ENCODE measurements at regions not wholly inside any gene's neighbourhood (a gene's known extent, or its start where the extent isn't known, plus 50 kb on each side); places are given as distances from the start of the nearest gene placed in this dataset.
"Not testable (repeated sequence)": the region's sequence is repeated elsewhere in the genome, so short reads cannot be mapped to it uniquely, and the experiment has no call there.

GRCh38 chr15:47887241-47887800 is 170.0 kb downstream of the SEMA6D start:
- DNase-seq (ENCODE audit: low read depth in 3 of 3), result no peak

DNA sequence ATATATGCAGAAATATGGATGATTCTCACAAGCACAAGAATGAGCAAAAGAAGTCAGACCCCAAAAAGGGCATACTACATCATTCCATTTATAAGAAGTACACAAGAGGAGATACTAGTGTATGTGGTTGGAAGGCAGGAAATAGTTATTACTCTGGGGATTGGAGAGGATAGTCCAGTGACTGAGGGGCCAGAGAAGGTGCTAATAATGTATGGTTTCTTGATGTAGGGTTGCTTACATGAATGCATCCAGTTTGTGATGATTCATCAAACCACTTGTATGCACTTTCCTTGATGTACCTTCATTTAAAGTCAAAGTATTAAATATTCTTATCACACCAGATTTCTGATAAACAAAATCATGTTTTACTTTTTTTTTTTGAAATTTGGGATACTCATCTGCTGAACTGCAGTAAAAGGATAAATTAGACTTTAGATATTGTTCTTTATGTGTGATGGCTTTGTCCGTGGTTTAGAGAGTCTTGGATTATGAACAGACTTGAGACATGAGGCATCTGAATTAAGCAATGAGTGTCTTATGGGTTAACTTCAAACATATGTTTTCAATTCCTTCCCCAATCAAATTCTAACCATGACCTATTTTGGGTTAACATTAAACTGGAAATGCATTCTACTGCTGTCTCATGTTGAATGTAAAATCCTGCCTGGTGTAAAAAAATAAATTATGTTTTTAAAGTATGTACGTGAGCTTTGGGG is 171.2 kb downstream of the SEMA6D start:
- no peak for DNase-seq (ENCODE audit: low read depth in 3 of 3)

GRCh38 chr15:47890397-47891150 is 173.3 kb downstream of the SEMA6D start:
- DNase-seq (ENCODE audit: low read depth in 3 of 3), result no peak

- no peak for DNase-seq (ENCODE audit: low read depth in 3 of 3)
These were observed 180.2 kb downstream of the SEMA6D start for GRCh38 chr15:47897525-47897924.

- DNase-seq (ENCODE audit: low read depth in 3 of 3), result no peak
These were observed 183.4 kb downstream of the SEMA6D start for GRCh38 chr15:47900751-47901150.

GRCh38 chr15:47903368-47903767 is 186.1 kb downstream of the SEMA6D start:
- no peak for DNase-seq (ENCODE audit: low read depth in 3 of 3)

DNA sequence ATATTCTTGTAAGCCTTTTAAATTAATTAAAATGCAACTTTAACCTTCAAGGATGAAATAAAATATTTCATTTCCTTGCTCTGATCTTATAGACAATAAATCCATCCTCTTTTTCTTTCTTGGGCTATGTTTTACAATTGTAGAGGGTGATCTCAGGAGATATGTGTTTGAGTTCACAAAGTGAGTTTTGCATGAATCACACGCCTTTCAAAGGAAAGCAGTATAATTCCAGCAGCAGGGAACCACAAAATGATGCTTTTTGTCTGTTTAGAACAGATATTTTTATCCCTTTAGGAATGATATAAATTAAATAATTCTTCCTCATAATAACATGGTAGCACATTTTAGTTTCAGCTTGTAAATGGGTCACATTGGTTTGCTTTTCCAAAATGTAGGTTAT is 191.2 kb downstream of the SEMA6D start:
- DNase-seq (ENCODE audit: low read depth in 3 of 3), result no peak

DNA sequence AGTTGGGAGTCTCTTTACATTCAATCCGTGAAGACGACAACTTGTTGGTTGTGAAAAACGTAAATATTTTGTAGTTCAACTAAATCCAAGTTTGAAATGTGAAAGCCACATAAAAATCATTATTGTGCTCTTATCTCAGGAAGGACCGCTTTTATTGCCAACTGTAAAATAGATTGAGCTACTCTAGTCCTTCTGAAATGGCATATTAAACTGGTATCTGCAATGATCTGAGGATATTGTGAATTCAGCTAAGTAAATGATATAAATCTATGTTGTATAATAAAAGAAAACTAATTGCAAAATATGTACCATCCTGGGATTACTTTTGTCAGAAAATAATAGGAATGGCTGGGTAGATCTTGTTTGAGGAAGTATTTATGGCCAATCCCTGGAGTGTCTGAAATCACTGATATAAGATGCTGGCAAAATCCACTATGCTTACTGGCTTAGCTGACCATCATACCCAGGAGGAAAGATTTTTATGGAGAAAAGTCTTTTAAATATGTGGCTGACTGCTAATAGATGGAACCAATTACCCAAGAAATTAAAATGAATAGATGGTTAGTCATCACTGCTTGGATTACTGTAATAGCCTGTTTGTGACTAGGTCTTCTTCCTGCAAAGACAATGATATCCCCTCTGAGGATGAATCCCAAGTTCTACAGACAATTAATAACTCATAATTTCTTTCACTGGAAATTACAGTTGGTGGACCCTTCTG is 191.8 kb downstream of the SEMA6D start:
- no peak for DNase-seq (ENCODE audit: low read depth in 3 of 3)

GRCh38 chr15:47912910-47913309 is 195.6 kb downstream of the SEMA6D start:
- not testable (repeated sequence) for DNase-seq (ENCODE audit: low read depth in 3 of 3)

DNA sequence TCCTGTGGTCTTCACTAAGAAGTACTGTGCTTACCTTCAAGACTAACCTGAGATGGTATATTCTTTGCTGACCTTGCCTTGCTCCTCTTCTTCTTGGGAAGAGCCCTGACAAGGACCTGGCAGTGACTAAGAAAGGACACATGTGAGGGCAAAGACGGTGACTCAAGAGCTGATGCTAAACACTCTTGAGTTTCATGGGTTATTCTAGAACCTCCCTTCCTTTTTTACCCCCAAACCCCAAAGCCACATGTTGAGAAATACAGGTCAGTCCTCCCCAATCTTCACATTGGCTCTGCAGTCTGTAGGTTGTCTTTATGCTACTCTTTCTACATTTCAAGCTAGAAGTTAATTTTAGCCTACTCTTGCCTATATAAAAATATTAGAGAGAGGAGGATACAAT is 200.6 kb downstream of the SEMA6D start:
- no peak for DNase-seq (ENCODE audit: low read depth in 3 of 3)

DNA sequence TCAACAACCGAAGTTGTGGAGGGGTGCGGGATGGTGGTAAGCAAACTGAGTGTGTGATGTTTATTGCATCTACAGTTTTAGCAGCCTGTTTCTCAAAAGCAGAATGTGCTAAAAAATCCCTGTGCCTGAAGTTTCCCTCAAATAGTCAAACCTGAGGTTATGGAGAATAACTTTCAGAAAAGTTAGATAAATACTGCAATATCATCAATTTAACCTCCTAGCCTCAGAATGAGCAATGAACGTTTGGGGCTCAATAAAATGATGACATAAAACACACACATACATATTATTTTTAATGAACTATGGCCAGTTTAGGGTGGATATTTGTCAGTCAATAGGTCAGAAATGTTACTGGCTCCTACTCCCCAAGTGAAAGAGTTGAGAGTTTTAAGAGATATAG is 201.6 kb downstream of the SEMA6D start:
- DNase-seq (ENCODE audit: low read depth in 3 of 3), result no peak

DNA sequence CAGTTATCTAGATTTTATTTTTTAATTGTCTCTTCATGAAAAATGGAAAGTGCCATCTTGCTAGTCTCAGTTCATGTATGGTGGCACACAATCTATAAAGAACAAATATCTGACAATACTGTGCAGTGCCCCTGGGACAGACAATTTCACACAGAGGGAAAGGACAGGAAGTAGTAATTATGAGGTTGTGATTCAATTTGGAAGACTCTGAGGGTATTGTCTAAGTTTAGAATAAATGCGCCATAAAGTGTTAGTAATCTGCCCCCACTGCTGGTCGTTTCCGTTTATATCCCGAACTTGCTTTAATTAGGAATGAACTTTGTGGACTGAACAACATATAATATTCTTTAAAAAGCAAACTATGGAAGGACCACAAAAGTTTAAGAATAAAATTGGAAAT is 196.4 kb upstream of the SLC24A5 start:
- DNase-seq (ENCODE audit: low read depth in 3 of 3), result no peak

DNA sequence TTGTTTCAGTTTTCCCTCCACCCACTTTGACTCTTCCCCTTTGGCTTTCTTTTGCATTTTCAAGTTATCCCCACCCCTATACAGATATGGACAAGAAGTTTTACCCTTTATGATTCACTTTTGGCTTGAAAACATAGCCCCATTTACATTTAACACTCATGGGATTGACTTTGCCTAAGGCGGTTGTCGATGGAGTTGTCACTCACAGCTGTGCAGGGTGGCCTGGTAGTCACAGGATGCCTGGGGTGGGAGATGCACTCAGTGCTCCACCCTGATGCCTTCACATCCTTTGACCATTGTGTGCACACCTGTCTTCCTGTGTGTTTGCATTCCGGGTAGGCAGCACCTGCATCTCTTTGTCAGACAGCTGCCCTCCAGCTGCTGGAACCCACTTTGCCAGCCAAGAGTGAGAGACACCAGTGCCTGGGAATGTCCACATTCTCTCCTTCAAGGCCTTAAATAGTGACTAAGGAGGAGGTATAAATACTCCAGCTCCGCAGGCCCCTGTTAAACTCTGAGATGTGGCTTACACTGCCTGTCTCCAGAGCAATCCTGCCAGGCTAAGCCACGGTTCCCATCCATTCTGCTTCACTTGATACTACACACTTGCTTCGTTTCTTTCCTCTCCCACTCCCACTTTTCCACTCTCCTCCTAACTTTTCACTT is 191.5 kb upstream of the SLC24A5 start:
- no peak for DNase-seq (ENCODE audit: low read depth in 3 of 3)

DNA sequence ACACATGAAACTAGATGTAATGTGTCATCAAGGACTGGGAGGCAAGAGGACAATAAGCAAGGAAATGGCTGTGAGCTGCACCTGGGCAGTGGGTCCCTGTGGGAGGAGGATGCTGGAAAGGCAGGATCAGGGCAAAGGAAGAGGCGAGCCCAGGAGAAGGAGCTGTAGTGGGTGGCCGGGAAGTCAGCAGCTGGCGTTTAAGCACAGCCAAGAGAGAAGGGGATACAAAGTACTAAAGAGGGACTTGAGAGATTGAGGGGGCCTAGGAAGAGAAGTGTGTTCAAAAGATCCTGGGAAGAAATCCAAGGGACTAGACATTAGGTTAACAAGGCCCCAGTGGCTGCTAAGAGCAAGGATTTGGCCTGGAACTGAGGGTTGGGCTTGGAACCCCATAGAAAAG is 188.5 kb upstream of the SLC24A5 start:
- DNase-seq (ENCODE audit: low read depth in 3 of 3), result no peak

DNA sequence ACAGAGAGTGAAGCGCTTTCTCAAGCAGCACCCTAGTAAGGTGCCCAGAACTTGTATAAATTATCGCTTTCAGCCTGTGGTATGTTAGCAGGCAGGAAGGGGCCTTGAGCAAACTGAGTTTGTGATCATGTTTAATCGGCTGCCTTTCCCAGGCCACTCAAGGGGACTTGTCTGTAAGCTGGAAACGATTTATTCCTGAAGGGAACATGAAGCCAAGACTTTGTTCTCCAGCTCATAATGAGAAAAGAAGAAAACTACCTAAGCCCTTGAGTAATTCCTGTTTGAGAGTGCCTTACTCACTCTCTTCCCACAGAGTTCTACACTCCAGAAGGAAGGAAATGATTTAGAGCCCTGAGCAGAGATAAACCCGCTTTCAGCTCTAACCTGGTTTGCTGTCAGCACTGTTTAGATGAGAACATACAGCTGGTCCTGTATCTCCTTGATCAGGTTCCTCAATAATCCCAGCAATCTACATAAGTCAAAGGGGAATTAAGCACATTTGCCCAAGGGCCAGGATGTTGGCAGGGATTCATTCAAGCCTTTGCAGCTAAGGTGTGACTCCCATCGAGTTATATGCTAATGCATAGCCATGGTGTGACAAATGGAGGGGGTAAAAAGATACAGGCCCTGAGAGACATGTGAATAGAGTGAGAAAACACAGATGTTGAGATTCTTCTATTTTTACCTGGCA is 187.7 kb upstream of the SLC24A5 start:
- DNase-seq (ENCODE audit: low read depth in 3 of 3), result no peak

DNA sequence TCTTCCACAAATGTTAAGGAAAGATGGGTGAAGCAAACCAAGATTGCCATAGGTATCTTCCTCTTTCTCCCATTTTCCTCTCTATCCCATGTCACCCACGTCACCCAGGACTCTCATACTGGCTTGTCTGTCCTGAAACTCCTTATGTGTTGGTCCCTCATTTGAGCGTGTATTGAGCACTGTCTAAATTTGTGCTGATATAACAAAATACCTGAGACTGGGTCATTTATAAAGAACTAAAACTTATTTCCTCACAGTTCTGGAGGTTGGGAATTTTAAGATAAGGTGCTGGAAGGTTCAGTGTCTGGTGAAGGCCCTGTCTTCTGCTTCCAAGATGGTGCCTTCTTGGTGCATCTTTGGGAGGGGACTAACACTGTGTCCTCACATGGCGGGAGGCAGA is 186.9 kb upstream of the SLC24A5 start:
- no peak for DNase-seq (ENCODE audit: low read depth in 3 of 3)

DNA sequence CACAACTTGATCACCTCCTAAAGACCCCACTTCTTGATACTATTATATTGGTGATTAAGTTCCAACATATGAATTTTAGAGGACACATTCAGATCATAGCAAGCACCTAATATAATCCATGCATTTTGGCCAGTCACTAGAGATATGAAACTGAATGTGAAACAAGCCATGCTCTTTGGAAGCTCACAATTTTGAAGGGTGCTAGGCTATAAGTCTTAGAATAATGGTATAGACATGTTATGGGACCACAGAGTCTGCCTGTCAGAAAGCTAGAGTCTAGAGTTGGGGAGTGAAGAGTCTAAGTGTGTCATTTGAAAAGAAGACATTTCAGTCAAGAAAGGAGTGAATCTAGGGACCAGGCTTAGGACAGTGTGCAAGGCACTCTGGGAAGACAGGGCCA is 186.4 kb upstream of the SLC24A5 start:
- DNase-seq (ENCODE audit: low read depth in 3 of 3), result no peak

- no peak for DNase-seq (ENCODE audit: low read depth in 3 of 3)
These were observed 183.0 kb upstream of the SLC24A5 start for GRCh38 chr15:47937834-47938233.

DNA sequence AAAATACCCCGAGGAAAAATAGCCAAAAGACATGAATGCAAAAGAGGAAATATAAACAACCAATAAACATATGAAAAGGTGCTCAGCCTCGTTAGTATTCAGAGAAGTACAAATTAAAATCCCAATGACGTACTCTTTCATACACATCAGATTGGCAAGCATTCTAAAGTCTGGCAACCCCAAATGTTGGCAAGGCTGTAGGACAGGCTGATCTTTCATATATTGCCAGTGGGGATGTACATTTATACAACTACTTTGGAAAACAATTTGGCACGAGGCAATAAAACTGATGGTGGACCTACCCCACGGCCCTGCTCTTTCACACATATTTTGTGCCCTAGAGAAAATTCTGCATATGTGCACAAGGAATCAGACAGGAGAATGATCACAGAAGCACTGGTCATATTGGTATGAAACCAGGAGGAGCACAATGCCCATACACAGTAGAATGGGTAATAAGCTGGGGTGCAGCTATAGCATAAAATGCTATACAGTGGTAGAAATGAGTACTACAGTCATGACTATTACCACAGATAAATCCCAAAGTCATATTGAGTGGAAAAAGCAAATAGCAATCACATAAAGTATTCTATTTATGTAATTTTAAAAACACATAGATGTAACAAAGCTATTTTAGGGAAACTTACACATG is 176.0 kb upstream of the SLC24A5 start:
- DNase-seq (ENCODE audit: low read depth in 3 of 3), result no peak

DNA sequence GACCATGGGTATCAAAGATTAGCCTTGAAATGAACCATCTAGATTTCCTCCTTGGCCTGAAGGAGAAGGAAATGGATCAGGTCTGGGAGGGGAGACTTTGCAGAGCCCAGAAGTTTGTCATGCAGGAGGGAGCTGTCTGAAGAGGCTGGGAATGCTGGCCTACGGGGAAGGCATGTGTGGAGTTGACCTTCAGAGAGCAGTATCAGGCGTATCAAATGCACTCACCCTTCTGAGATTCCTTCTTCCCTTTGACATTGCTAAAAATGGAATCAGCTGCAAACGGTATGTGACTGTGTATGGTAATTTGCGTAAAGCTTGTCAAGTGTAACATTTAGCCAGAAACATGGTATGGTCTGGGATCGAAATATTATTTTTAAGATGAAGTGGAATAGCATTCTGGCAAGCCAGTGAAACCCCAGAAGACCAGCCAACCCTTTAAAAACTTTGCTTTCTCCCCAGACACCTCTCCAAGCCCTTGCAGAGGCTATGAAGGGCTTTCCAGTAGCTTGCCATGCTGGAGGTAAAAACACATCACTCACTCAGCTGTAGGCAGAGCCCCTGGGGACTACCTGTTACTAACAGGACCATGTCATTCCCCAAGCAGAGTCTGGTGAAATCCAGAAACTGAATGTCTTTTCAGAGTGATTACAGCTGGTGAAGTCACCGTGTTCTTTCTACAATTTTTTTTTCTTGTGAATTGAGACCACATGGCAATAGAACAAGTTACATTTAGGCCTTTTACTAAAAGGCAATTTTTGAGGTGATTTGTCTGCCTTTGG is 174.7 kb upstream of the SLC24A5 start:
- DNase-seq (ENCODE audit: low read depth in 3 of 3), result no peak

Measured in stimulated activated CD4-positive, alpha-beta T cell treated with anti-CD3 and anti-CD28 coated beads, TNF-alpha, amount 100 ng/mL, for 24 hours (primary cell).